CD14-positive monocyte (primary cell): ENCODE measurements at regions not wholly inside any gene's neighbourhood (a gene's known extent, or its start where the extent isn't known, plus 50 kb on each side); places are given as distances from the start of the nearest gene placed in this dataset.
"Not testable (repeated sequence)": the region's sequence is repeated elsewhere in the genome, so short reads cannot be mapped to it uniquely, and the experiment has no call there.

Source experiments
- DNase-seq, 3 donors: peaks; one replicate each; pipeline ENCODE4 v3.0.0-alpha.2; 2011 to 2022
- H2AFZ ChIP-seq: 2 replicates; pipeline ENCODE4 v1.6.0; 2012; ENCODE audit warnings: mild to moderate bottlenecking, low read depth, low read length, inconsistent platforms; ENCODE audit not compliant: insufficient read depth, poor library complexity, severe bottlenecking
- H3K27ac ChIP-seq, 2 donors: 1 replicate in 1 of 2; 2 replicates in 1 of 2; pipeline ENCODE4 v1.5.1; 2012 to 2013; ENCODE audit warnings: low read length in 2 of 2, control low read depth in 1 of 2, inconsistent platforms in 1 of 2, low read depth in 1 of 2, mild to moderate bottlenecking in 1 of 2
- H3K27me3 ChIP-seq, 2 donors: one replicate each; pipeline versions ENCODE4 v1.6.0 to v1.6.1; 2011 to 2013; ENCODE audit warnings: low read length in 2 of 2; ENCODE audit not compliant: control insufficient read depth in 2 of 2, insufficient read depth in 2 of 2
- H3K36me3 ChIP-seq, 2 donors: replicated peaks in 1 of 2; 1 replicate in 1 of 2; 2 replicates in 1 of 2; pipeline versions ENCODE4 v1.5.1 to v1.6.1; 2012 to 2013; ENCODE audit warnings: low read length in 2 of 2, control low read depth in 1 of 2, inconsistent platforms in 1 of 2, mild to moderate bottlenecking in 1 of 2; ENCODE audit not compliant: insufficient read depth in 2 of 2, control insufficient read depth in 1 of 2
- H3K4me1 ChIP-seq, 2 donors: 1 replicate in 1 of 2; 2 replicates in 1 of 2; pipeline versions ENCODE4 v1.5.1 to v1.6.1; 2012 to 2013; ENCODE audit warnings: low read length in 2 of 2, control low read depth in 1 of 2, inconsistent platforms in 1 of 2, mild to moderate bottlenecking in 1 of 2, moderate library complexity in 1 of 2; ENCODE audit not compliant: insufficient read depth in 2 of 2, control insufficient read depth in 1 of 2
- H3K4me2 ChIP-seq: replicated peaks from 2 replicates; pipeline ENCODE3; 2012; ENCODE audit warnings: low read length, moderate library complexity, mild to moderate bottlenecking; ENCODE audit not compliant: poor library complexity, severe bottlenecking; ENCODE audit errors: extremely low read depth
- H3K4me3 ChIP-seq, 3 experiments: fragments of 200-600 bp in 1 of 3; sonication (generic) in 1 of 3; replicated peaks in 1 of 3; 1 replicate in 2 of 3; 2 replicates in 1 of 3; pipeline ENCODE4 v1.5.1; 2011 to 2013; ENCODE audit warnings: low read length in 3 of 3, mild to moderate bottlenecking in 3 of 3, control low read depth in 2 of 3, low read depth in 2 of 3, inconsistent platforms in 1 of 3, moderate library complexity in 1 of 3
- H3K79me2 ChIP-seq: 2 replicates; pipeline ENCODE4 v1.6.0; 2012; ENCODE audit warnings: mild to moderate bottlenecking, control low read depth, inconsistent platforms, low read length, moderate library complexity; ENCODE audit not compliant: insufficient read depth
- H3K9ac ChIP-seq: 2 replicates; pipeline ENCODE4 v1.6.0; 2017; ENCODE audit warnings: low read length, mild to moderate bottlenecking; ENCODE audit not compliant: insufficient read depth, poor library complexity, severe bottlenecking
- H3K9me3 ChIP-seq, 2 donors: replicated peaks in 1 of 2; 1 replicate in 1 of 2; 2 replicates in 1 of 2; pipeline versions ENCODE4 v1.5.1 to v1.6.1; 2012 to 2013; ENCODE audit warnings: low read length in 2 of 2, control low read depth in 1 of 2; ENCODE audit not compliant: control insufficient read depth in 1 of 2, insufficient read depth in 1 of 2
- H4K20me1 ChIP-seq: 2 replicates; pipeline ENCODE4 v1.6.0; 2012; ENCODE audit warnings: mild to moderate bottlenecking, low read length, control low read depth, moderate library complexity; ENCODE audit not compliant: insufficient read depth
- H3K27ac Mint-ChIP-seq, 7 donors: one replicate each; pipeline ENCODE4 v1.8.0; 2020; ENCODE audit warnings: mild to moderate bottlenecking in 7 of 7, mixed read lengths in 7 of 7, moderate library complexity in 6 of 7, inconsistent platforms in 2 of 7
- H3K27me3 Mint-ChIP-seq, 3 donors: one replicate each; pipeline ENCODE4 v1.8.0; 2021 to 2022; ENCODE audit warnings: low read depth in 3 of 3, mild to moderate bottlenecking in 3 of 3, mixed read lengths in 3 of 3, moderate library complexity in 3 of 3, inconsistent platforms in 1 of 3
- H3K36me3 Mint-ChIP-seq, 2 donors: one replicate each; pipeline ENCODE4 v1.8.0; 2020; ENCODE audit warnings: mixed read lengths in 2 of 2, inconsistent platforms in 1 of 2, mild to moderate bottlenecking in 1 of 2
- H3K4me1 Mint-ChIP-seq: one replicate; pipeline ENCODE4 v1.8.0; 2020; ENCODE audit warnings: mild to moderate bottlenecking, mixed read lengths
- H3K4me3 Mint-ChIP-seq, 2 donors: one replicate each; pipeline ENCODE4 v1.8.0; 2020; ENCODE audit warnings: mild to moderate bottlenecking in 2 of 2, mixed read lengths in 2 of 2, moderate library complexity in 1 of 2
- H3K9me3 Mint-ChIP-seq, 7 donors: one replicate each; pipeline ENCODE4 v1.8.0; 2020 to 2022; ENCODE audit warnings: mixed read lengths in 7 of 7, mild to moderate bottlenecking in 6 of 7, moderate library complexity in 6 of 7, inconsistent platforms in 2 of 7
- WGBS: methylation state at CpG from one replicate; pipeline ENCODE4 v1.1.5; 2013; ENCODE audit warnings: missing lambda C conversion rate; ENCODE audit not compliant: insufficient coverage; 5-methylcytosine and 5-hydroxymethylcytosine counted together
- intact Hi-C, 2 donors: fragments of 100-400 bp; cut with micrococcal nuclease; formaldehyde crosslinking; loops; one replicate each; pipeline versions ENCODE4 v1.15.0 to v1.15.1; 2023
- TF ChIP-seq, protein P1 (sequence below): fragments of 200-600 bp; IDR thresholded peaks from one replicate; pipeline ENCODE4 v1.8.0; 2022; ENCODE audit warnings: antibody characterized with exemption, mild to moderate bottlenecking

DNA sequence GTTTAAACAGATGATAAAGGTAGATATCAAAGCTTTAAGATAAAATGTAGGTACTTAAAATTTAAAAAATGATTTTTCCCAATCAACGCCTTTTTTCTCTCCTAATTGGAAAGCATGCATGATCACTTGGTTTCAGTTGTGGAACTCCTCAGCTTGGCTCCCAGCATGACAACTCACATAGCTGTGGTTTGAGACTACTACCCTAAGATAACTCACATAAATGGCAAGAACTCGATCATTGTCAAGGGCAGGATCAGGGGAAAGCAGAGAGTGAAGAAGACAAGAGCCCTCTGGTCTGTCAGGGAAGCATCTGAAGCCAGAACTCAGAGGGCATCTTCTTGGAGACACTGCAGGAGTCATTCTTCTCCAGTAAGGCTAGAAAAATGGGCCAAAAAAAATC, 516.7 kb downstream of the NTRK3 start:
- H3K79me2 ChIP-seq: no peaks in the 10 kb centered on the region
- TF ChIP-seq, protein P1, sequence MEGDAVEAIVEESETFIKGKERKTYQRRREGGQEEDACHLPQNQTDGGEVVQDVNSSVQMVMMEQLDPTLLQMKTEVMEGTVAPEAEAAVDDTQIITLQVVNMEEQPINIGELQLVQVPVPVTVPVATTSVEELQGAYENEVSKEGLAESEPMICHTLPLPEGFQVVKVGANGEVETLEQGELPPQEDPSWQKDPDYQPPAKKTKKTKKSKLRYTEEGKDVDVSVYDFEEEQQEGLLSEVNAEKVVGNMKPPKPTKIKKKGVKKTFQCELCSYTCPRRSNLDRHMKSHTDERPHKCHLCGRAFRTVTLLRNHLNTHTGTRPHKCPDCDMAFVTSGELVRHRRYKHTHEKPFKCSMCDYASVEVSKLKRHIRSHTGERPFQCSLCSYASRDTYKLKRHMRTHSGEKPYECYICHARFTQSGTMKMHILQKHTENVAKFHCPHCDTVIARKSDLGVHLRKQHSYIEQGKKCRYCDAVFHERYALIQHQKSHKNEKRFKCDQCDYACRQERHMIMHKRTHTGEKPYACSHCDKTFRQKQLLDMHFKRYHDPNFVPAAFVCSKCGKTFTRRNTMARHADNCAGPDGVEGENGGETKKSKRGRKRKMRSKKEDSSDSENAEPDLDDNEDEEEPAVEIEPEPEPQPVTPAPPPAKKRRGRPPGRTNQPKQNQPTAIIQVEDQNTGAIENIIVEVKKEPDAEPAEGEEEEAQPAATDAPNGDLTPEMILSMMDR: no peak
- peaks cover 0 to 5% (median 2%) of the 10 kb centered on the region in 3 donors for H3K27me3 Mint-ChIP-seq
- no peak overlapping the region for H3K9ac ChIP-seq
- no peak overlapping the region for H2AFZ ChIP-seq
- no peak overlapping the region for H3K27ac ChIP-seq
- no peak for DNase-seq
- no peaks in the 10 kb centered on the region for H3K36me3 Mint-ChIP-seq
- H3K4me3 ChIP-seq: no peak overlapping the region
- H3K4me3 Mint-ChIP-seq: no peak overlapping the region
- no peaks in the 10 kb centered on the region for H4K20me1 ChIP-seq
- H3K4me1 ChIP-seq: no peaks in the 10 kb centered on the region
- no peaks in the 10 kb centered on the region for H3K4me1 Mint-ChIP-seq
- no peaks in the 10 kb centered on the region for H3K9me3 ChIP-seq
- WGBS: 100% methylated on average over 1 of the region's 2 CpGs
- H3K4me2 ChIP-seq: no peak overlapping the region
- no peaks in the 10 kb centered on the region for H3K27me3 ChIP-seq
- no peak overlapping the region for H3K27ac Mint-ChIP-seq
- peaks cover 0 to 8% (median 1%) of the 10 kb centered on the region in 7 donors for H3K9me3 Mint-ChIP-seq
- intact Hi-C loops: no loop called here
- H3K36me3 ChIP-seq: no peaks in the 10 kb centered on the region

DNA sequence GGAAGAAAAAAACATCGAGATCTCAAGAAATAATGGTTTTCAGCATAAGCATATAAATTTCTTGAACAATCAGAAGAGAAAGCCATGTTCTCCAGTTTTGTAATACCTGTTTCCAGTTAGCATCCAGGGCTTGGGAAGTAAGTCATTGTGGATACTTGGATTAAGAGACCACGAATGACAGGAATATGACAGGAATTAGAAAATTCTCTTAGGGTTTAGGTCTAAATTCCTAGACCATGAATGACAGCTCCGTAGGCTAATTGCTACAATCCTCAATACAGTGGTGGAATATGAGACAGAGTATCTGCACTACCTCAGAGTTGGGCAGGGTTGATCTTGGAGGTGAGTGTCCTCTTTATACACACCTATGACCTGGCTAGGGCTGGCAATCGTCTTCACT, 517.5 kb downstream of the NTRK3 start:
- peaks cover 0 to 8% (median 1%) of the 10 kb centered on the region in 7 donors for H3K9me3 Mint-ChIP-seq
- TF ChIP-seq, protein P1: no peak
- Histone ChIP-seq H3K4me1 (no peaks in the 10 kb centered on the region), H3K4me3 (no peak overlapping the region), H2AFZ (no peak overlapping the region), H3K4me2 (no peak overlapping the region), H4K20me1 (no peaks in the 10 kb centered on the region), H3K36me3 (no peaks in the 10 kb centered on the region), H3K27me3 (no peaks in the 10 kb centered on the region), H3K79me2 (no peaks in the 10 kb centered on the region), H3K27ac (no peak overlapping the region), H3K9ac (no peak overlapping the region), H3K9me3 (no peaks in the 10 kb centered on the region)
- no peak overlapping the region for H3K4me3 Mint-ChIP-seq
- H3K27me3 Mint-ChIP-seq: peaks cover 0 to 5% (median 2%) of the 10 kb centered on the region in 3 donors
- DNase-seq: no peak
- no peaks in the 10 kb centered on the region for H3K4me1 Mint-ChIP-seq
- intact Hi-C loops: no loop called here
- H3K27ac Mint-ChIP-seq: no peak overlapping the region
- 33% methylated on average over 1 of the region's 4 CpGs for WGBS
- no peaks in the 10 kb centered on the region for H3K36me3 Mint-ChIP-seq

DNA sequence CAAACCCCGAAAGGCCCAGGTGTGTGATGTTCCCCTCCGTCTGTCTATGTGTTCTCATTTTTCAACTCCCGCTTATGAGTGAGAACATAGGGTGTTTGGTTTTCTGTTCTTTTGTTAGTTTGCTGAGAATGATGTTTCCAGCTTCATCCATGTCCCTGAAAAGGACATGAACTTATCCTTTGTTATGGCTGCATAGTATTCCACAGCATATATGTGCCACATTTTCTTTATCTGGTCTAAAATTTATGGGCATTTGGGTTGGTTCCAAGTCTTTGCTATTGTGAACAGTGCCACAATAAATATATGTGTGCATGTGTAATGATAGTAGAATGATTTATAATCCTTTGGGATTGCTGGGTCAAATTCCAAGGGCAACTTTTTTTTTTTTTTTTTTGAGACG, 519.1 kb downstream of the NTRK3 start:
- H3K9me3 ChIP-seq, H3K27ac Mint-ChIP-seq, H4K20me1 ChIP-seq, H3K36me3 Mint-ChIP-seq, H3K4me3 ChIP-seq, H3K79me2 ChIP-seq, H3K4me1 Mint-ChIP-seq, H3K4me3 Mint-ChIP-seq, H3K9ac ChIP-seq, intact Hi-C loops, H2AFZ ChIP-seq, H3K9me3 Mint-ChIP-seq, DNase-seq, H3K4me2 ChIP-seq, H3K27ac ChIP-seq, H3K27me3 Mint-ChIP-seq, H3K36me3 ChIP-seq, H3K4me1 ChIP-seq, H3K27me3 ChIP-seq: not testable (repeated sequence)
- WGBS: no CpG with 5 or more reads among the region's 4 CpGs
